Stimulated activated CD8-positive, alpha-beta memory T cell treated with anti-CD3 and anti-CD28 coated beads, Interleukin-4, amount 100 ng/mL, for 4 hours (primary cell): ENCODE measurements at regions not wholly inside any gene's neighbourhood (a gene's known extent, or its start where the extent isn't known, plus 50 kb on each side); places are given as distances from the start of the nearest gene placed in this dataset.
A peak's percentile ranks its signal among the peaks of the same experiment; 100 is the strongest.
"Not testable (repeated sequence)": the region's sequence is repeated elsewhere in the genome, so short reads cannot be mapped to it uniquely, and the experiment has no call there.

Experiments used
- DNase-seq, 2 donors: peaks; one replicate each; pipeline ENCODE4 v3.0.0-alpha.2; 2020; ENCODE audit warnings: low read depth in 2 of 2, low spot score in 1 of 2

- DNase-seq, result no peak
Observed at GRCh38 chr21:17351766-17352165, 161.1 kb upstream of the CXADR start.

GRCh38 chr21:17352996-17353655 lies 159.7 kb upstream of the CXADR start:
- no peak for DNase-seq

GRCh38 chr21:17359781-17360180 lies 153.1 kb upstream of the CXADR start:
- no peak for DNase-seq

GRCh38 chr21:17368748-17369363 lies 144.0 kb upstream of the CXADR start:
- DNase-seq, result no peak

DNA sequence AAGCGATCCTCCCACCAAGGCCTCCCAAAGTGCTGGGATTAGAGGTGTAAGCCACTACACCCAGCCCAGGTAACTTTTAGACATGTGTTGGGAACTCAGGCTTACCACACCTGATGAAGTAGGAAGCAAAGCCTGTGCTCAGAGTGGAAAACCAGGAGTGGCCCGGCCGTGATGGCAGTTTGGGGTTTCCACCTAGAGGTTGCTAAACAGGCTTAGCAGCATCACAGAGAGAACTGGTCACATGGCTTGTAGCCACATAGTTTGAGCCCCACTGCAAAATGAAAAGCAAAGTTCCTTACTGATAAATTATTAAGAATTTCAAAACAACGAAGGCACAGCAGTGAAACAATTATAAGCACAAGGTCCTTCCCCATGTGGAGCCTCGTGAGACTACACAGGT lies 142.6 kb upstream of the CXADR start:
- DNase-seq, result no peak

DNA sequence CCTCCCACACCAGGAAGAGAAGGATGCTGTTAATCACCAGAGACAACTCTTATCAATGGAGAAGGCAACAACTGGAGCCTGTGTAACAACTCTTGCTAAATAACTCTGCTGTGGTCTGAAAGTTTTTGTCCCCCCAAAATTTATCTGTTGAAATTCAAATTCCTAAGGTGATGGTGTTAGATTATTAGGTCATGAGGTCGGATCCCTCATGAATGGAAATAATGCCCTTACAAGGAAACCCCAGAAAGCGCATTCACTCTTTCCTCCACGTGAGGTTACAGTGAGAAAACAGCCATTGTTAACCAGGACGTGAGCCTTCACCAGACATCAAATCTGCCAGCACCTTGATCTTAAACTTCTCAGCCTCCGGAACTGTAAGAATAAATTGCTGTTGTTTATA lies 141.9 kb upstream of the CXADR start:
- DNase-seq, result no peak

GRCh38 chr21:17371450-17371849 lies 141.4 kb upstream of the CXADR start:
- DNase-seq, result no peak

- no peak for DNase-seq
Observed at GRCh38 chr21:17372200-17372599, 140.6 kb upstream of the CXADR start.

- DNase-seq, result no peak
Observed at GRCh38 chr21:17386498-17386897, 126.3 kb upstream of the CXADR start.

DNA sequence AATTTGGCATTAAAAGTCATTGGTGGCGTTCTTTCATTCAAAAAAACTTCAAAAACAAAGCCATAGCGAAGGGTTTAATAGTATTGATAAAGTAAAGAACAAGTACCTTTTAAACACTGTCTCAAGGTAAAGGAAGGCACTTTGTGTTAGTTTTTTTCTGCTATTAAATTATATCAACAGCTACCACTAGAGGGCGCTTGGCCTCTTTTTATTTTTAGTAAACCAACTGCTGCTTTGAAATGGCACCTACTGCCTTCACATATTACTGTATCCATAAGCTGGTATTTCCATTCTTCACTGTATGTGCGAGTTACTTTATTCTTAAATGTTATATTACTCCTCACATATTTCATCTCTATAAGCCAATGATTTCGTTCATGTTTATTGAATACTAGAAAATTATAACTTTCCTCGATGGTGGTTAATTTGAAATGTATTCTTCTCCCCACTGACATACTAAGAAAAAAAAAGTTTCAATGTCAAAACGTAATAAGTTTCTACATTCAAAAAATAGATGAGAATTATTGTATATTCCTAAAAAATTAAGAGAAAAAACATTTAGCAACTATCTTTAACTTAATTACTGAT lies 125.7 kb upstream of the CXADR start:
- DNase-seq, result peak in 1 of 2 donors; percentile 9

GRCh38 chr21:17388226-17388625 lies 124.6 kb upstream of the CXADR start:
- no peak for DNase-seq

- DNase-seq, result no peak
Observed at GRCh38 chr21:17389311-17389710, 123.5 kb upstream of the CXADR start.

DNA sequence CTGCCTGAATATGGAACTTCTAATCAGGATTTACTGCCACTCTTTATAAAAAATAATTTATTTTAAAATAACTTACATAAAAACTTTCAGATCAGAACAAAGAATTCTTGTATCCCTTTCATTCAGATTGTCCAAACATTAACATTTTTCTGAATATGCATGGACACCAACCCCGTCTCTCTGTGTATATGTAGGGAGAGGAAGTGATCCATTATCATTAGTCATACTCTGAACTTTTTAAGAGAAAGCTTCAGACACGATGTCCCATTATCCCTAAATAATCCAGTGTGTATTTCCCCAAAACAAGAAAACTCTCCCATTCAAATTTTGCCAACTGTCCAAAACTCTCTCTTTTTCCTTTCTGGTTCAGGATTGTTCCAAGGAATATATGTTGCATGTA lies 122.3 kb upstream of the CXADR start:
- DNase-seq, result no peak

DNA sequence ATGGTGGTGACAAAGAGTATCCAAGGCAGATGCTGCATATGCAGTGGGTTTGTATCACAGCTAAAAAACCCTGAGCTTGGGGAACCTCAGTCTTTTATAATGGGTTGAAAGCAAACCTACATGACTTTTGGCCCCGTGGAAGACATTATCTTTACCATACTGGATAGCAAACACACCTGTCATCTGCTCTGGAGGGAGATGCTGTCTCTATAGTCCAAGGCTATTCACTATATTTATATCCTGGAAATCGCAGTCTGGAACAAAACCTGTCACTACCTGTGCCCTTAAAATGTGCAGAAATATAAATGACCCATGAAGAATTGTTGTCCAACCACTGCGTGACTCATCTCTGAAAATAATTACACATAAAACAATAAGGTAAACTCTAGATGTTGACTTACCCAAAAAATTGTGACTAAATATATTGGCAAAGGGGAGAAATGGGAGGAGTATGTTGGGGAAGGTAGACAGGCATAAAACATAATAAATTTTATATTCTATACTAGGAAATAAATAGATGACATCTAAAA lies 121.0 kb upstream of the CXADR start:
- DNase-seq, result no peak

DNA sequence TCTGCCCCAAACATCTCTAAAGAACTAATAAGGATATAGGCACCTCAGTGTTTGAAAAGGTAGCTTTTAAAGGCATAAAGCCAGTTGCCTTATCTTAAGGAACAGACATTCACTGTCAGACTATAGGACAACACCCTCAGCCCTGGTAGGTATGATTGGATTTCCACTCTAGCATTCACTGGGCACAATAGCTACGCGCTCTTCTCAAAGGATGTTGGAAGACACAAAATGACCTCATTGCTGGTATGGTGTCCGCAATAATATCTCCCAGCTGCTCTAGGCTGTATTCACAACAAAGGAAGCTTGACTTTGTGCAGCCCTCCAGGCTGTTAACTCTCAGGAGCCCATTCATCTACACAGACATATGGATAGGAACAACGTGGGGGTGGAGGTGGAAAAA lies 119.4 kb upstream of the CXADR start:
- DNase-seq, result no peak

- no peak for DNase-seq
Observed at GRCh38 chr21:17396948-17397347, 115.9 kb upstream of the CXADR start.

DNA sequence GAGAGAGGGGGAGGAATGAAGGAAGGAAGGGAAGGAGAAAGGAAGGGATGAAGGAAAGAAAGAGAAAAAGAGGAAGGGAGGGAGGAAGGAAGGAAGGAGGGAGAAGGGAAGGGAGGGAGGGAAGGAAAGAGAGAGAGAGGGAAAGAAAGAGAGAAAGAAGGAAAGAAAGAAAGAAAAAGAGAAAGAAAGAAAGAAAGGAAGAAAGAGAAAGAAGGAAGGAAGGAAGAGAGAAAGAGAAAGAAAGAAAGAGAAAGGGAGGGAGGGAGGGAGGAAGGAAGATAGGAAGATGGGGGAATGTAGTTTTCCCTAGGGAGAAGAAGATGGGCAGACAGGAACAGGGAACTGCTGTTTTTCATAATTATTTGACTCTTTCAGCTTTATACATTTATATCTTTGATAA lies 115.1 kb upstream of the CXADR start:
- no peak for DNase-seq

DNA sequence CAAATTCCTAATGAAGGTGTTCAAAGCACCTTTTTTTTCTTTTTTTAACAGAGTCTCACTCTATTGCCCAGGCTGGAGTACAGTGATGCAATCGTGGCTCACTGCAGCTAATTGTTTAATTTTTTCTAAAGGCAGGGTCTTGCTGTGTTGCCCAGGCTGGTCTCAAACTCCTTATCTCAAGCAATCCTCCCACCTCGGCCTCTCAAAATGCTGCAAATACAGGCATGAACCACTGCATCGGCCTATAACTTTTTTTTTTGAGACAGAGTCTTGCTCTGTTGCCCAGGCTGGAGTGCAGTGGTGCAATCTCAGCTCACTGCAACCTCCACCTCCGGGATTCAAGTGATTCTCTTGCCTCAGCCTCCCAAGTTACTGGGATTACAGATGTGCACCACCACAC lies 113.9 kb upstream of the CXADR start:
- not testable (repeated sequence) for DNase-seq

GRCh38 chr21:17402937-17403336 lies 109.9 kb upstream of the CXADR start:
- no peak for DNase-seq

GRCh38 chr21:17406202-17406601 lies 106.6 kb upstream of the CXADR start:
- DNase-seq, result no peak

GRCh38 chr21:17414766-17415165 lies 98.1 kb upstream of the CXADR start:
- DNase-seq, result no peak

DNA sequence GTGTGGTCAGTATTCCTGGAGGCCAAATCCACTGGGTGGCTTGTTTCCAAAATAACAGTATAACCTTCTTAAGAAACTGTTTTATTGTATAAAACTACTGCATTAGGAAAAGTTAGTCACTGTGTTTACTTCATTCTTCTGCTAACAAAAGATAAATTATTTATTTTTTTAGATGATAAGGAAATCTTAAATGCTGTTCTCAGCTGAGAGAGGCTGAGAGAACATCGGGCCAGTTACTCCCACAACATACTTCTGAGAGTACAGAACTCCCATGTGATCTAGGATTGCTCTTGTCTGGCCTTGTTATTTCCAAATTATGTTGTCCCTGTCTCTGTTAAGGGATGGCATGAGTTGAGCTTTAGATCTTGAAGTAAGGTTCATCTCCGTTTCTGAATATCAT lies 96.7 kb upstream of the CXADR start:
- DNase-seq, result no peak

GRCh38 chr21:17422931-17423330 lies 89.9 kb upstream of the CXADR start:
- no peak for DNase-seq
